ENCODE measurements at regions not wholly inside any gene's neighbourhood (a gene's known extent, or its start where the extent isn't known, plus 50 kb on each side); places are given as distances from the start of the nearest gene placed in this dataset.

DNA sequence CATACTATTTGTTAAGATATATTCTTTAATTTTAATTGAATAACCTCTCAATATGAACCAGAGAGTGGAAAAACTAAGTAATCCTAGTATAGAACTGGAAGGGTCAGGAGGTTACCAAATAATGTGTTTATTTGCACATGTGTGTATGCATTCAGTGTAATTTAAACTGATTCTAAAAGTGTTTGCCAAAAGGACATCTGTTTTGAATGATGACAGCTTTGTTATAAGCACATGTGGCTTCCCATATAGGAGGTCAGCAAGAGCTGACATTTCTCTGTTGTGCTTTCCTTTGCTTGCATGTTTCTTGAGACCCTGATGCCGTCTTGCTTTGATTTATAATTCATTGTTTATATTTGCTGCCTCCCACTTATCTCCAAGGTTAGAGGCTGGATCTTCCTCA lies 383.4 kb downstream of the BRINP1 start:
- no peak for DNase-seq

DNA sequence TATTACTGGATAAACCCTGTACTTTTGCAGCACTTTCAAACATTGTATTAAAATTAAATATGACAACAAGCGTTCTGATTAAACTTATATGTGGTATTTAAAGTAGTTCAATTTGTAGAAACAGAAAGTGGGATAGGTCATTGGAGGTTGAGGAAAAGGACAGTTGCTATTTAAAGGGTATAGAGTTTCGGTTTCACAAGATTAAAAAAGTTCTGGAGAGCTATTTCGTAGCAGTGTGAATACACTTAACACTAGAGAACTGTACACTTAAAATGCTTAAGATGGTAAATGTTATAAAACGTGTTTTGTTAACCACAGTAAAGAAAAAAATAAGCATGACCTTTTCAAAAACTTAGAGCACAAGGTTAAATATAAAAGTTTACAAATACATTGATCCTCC lies 382.1 kb downstream of the BRINP1 start:
- no peak for DNase-seq

DNA sequence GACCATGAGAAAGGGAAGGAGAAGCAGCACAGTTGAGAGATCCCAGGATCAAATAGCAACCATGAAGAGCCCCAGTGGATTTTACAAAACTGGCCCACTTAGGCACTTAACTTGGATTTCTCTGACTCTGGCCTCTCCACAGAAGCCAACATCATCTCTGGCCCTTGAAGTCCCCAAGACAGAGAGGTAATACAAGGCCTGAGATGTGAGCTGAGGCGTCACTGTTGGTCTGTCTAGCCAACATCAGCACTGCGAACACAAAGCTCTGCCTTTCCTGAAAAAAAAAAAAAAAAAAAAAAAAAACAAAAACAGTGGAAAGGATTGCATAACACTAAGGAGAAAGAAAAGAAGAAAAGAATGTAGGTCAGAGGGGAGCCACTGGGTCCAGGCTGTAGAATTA lies 378.3 kb downstream of the BRINP1 start:
- DNase-seq = no peak

DNA sequence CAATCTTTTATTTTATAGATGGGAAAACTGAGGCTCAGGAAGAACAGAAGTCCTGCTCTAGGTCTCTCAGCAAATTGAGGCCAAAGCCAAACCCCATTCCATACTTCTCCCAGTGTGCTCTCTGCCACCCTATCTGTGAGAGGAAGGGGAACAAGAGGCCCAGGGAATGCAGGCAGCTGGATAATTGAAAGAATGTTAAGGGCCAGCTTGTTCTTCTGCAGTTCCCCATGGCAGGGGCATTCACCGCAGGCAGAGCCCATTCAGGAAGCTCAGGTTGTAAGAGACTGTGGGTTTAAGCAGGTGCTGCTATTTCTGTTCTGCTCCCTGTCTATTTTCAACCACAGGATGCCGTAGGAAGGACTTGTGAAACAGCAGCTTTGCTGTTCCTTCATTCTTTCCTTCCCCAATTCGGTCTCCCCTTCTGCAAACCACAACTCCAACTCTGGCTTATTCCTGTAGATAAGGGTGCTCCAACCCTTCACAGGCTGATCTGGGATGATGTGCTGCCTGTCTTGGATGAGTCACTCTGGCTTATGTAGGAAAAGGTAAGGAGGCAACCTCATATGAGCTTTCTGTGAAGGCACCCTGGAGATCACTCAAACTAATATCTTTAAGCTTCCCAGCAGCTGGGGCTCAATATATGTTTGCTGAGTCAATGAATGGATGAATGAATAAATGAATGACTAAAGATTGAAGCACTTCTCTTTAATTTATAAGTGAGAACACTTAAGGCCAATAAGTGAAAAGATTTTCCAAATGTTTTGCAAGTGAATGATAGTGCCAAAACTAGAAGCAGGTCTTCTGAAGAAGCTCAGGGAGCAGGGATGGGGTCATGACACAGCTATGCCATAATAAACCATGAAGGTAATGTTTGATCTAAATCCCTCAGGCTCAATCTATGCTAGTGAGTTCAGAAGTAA lies 377.6 kb downstream of the BRINP1 start:
- DNase-seq = no peak

DNA sequence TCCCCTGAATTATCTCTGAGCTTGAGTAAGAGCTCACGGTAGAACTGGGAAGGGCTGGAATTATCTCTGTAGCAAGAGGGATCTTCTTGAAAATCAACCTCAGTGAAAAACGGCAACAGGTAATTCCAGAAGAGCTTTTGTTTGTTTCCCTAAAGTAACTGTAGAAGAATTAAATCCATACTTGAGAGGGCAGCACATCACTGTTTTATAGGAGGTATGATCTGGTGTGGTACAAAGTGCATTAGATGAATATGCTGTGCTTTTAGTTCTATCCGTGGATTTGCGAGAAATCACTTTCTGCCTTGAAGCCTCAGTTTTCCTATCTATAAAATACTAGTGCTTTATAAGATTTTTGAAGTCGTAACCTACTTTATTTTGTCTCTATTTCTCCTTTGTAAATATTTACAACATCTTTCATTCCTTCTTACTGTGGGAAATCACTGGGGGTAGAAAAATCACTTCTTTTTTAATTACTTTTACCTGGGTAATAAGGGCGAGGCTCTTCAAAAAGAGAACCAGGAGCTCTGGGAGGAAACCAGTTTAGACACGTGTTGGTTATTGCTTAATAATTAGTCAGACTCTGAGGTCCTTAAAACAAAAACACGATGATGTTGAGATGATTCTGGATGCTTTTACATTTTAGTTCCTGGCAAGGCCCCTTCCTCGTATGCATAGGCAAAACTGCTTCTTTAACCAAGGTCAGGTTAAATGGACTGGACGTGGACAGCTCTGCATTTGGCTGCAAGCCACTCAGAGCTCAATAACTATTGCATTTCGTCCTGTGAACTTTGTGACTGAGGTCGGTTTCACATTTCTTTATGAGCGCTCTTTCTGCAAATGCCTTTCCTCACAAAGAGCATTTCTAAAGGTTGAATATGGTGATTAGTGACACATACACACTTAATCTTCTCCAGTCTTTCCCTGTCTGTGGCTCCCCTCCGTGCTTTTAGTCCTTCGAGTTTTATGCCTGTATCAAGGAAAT lies 376.1 kb downstream of the BRINP1 start:
- DNase-seq = no peak

DNA sequence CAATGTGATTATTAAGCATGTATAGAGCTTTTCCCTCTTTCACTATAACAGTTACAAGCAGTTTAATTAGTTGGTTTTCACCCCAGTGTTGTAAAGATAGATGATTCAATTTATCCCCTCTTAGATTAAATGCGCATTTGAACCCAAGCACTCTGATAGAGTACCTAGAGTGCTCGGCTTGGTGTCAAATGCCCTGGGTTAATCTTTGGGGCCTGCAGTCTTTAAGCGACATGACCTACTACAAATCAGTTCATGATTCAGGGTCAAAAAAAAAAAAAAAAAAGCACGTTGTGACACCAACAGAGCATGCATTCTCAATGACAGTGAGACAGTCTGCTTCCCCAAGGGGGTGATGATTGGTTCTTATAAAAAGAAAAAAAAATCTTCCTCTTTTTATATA lies 375.3 kb downstream of the BRINP1 start:
- no peak for DNase-seq

DNA sequence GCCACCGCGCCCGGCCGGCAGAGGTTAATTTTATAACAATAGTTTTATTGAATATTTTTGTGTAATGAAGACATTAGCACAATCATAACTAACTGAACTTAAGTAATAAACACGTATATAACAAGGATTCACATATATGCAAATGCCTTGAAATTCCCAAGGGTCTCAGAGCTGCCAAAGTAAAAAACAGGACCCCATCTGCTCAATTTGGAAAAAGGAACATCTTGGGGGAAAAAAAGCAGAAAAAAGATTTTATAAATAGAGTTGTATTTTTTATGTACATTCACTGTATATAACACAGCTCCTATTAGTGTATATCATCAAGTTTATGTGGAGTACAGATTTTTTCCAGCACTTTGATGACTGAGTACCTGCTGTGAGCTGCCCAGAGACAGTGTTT lies 366.7 kb downstream of the BRINP1 start:
- DNase-seq = no peak

DNA sequence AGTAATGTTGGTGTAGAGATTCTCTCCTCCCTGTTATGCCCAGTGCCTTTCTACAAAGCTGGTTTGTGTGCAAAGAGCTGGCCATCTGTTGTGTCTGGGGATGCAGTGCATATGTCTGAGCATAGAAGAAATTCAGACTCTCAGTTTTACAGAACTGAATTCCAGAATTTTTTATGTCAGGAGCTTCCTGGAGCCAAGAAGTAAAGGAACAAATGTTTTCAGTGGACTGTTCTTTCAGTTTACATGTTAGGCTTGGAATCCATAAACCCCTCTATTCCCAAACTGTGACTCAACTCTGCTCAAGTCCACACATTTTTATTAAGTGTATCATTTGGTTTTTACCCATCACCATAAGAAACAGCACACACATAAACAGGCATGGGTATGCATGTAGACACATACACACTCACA lies 366.0 kb downstream of the BRINP1 start:
- no peak for DNase-seq

DNA sequence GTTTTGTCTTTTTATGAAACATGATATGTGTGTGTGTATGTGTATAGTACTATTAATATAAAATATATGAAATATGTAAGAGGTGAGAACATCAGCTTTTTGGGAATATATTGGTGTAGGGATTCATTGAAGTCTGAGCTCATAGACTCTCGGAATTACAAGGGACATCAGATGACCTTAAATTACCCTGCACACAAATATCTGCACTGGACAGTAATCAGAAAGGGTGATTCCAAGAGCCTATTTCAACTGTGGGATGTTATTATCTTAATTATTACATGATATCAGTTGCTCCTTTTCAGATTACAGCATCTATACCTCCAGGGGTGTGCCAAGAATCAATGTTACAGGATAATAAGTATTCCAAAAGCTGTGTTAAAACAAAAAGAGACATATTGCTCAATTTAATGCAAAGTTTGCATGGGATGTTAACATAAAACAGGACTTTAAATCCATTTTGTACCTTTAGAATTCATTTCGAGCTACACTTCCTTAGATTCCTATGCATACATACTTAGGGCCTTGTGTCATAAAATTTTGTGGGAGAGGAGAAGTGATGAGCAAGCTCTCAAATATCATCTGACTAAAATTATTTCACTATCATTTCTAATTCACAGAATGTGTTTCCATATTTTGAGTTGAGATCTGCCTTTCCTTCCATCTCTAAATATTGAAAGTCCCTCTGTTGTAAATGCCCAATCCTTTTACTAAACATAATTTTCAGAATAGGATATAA lies 365.2 kb downstream of the BRINP1 start:
- no peak for DNase-seq

DNA sequence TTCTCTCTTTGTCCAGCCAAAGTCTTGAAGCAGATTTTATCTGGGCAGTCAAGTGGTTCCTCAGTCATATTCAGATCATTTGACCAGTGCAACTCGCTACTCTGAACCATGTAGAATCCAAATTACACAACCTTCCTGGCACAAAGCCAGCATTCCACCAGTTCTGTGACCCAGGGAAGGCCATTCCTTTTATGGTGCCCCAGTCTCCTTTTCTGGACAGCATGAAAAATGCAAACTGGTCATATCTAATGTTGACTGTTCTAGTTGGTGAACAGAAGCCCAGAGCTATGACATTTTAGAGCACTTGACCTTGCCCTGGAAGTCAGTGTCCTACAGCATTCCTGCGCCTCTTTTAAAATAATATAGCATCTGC lies 364.6 kb downstream of the BRINP1 start:
- DNase-seq = no peak

DNA sequence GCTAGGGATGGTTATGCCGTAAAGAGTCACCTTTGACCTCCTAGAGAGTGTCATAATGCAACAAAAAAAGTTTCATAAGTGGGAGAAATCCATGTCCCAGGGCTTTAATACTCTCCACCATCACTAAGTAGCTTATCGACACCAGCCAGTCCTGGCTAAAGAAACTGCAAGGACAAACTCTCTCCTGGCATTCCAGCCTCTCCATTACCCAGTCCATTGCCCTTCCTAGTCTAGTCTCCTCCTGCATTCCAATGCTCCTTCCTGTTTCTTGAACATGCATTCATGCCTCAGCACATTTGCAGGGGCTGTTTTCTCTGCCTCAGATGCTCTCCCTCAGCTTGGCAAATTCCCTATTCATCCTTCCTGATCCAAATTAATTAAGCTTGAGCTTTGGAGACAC lies 364.1 kb downstream of the BRINP1 start:
- no peak for DNase-seq

DNA sequence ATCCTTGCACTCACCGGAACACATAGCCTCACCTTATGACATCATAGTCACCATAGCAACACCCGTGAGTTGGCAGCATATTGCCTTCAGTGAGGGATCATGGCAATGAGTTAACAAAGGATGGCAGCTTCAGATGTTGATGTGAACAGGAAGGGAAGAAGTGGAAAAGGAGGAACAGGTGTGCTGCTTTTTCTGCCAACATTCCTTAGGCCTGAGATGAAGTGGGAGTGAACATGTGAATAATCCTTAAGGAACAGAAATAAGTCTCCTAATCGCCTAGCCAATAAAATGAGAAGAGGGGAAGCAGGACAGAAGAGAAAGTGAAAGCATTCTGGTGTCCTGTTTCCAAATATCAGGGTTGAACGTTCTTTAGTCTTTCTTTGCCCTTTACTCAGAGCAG lies 360.0 kb downstream of the BRINP1 start:
- DNase-seq = no peak

DNA sequence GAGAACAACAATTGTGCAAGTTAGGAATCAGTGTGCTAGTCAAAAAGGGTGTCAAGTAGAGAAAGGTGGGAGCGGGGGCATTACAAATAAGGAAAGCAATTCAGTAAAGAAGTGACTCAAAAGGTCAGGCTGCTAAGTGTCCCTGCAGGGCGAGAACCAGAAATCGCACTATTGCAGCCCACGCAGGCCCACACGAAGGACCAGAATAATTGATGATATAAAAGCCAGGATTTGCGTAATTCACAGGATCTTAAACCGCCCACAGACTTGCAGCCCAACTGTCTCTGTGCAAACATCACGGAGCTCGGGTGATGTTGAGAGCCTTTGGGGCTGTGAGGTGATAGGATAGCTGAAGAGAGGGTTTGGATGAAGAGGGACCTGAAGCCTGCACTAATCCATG lies 349.0 kb downstream of the BRINP1 start:
- DNase-seq = no peak

DNA sequence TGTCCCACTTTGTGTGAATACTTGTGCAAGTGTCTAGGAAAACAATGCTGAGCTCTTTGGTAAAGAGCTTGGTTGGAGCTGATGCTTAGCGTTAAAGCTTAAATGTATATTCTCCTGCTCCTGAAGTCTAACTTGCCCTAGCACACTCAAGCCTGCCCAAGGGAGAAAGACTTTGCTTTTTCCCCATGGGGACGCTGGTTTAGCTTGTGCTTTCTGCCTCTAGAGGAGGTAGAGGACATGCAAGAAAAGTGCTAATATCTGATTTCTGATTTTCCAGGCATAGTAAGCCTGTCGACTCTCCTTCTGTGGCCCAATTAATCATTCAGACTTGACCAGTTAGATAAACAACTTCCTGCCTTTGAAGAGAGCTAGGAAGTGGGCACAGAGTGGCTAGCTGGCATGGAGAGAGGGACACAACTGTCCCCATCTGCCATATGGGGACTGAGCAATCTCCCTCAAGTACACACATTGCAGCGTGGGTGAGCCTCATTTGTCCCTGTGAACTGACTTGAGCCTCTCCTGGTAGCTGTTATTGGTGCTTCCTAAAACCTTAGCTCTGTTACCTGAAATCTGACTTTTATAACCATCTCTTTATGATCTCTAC lies 348.4 kb downstream of the BRINP1 start:
- DNase-seq = no peak

DNA sequence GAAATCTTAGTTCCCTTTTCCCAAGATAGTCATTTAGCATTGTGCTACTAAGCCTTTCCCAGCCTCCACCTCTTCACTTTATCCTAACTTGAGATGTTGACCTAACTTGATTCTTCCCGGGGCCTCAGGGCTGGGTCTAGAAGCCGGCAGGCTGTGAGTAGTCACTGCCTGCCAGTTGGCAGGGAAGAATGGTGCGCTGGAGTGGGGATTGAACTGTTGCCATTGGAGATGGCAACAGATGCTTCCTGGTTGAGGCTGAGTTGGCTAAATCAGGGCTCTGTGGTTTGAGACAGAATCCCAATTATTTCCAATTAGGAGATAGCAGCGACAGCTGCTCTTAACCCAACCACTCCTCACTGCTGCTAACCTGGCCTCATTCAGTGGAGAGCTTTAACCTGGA lies 343.1 kb downstream of the BRINP1 start:
- DNase-seq = no peak

DNA sequence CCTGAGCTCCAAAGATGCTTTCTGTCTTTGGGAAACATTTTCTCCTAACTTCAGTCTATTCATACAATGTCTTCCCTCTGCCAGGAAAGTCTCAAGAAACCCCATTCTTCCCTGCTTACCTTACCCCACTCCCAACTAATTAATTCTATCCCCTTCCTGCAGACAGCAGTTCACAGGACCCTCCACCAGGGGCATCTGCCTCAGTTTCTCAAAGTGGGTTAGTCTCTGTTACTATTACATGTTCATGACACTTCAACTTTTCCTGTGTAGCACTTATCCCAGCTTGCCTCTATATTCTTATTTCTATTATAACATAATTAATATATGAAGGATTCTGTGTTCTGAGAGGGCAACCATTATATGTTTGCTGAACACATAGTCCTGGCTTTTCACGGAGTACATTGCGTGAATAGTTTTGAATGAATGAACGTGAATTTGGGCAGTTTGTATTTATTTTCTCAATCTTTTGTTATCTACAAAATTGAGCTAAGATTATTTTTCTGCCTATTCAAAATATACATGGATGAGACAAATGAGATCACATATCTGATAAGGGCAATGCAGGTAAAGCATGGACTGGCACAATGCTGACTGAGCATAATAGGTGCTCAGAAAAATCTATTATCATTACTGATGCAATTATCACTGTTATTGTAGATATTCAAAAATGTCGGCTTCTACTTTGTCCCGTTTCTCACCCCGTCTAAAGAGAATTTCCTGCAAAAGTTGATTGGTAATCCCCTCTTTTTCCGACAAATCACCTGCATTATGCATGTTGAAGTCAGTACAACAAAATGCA lies 341.1 kb downstream of the BRINP1 start:
- DNase-seq = no peak

DNA sequence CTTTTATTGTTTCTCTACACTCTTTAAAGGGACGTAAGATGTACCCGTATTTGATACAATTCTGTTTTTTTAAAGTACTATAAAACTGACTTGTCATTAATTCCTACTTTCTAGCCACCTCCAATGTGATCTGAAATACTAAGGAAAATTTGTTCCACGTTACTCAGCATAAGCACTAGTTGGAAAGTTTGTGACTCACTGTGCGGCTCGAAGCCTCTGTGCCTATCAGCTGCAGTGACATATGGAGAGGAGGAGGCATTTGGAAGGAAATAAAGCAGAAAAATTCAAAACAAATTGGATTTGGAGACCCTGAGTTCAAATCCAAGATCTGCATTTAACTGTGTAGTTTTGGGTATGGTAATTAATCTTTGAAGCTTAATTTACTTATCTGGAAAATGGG lies 339.3 kb downstream of the BRINP1 start:
- DNase-seq = no peak

DNA sequence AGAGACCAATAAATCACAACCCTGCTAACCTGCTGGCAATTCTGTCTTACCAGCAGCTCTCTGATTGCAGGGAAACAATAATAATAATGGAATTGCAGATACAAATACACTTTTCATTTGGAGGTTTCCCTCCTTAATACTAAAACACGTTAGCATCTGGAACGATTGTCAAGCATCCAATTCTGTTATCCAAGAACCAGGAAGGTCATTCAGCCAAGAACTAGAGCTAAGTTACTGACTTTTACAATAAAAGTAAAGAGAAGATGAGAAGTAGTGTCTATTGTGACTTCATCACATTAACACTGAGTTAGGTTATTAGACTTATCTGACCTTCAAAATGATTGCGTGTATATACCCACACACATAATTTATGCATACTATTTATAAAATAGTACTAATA lies 335.6 kb downstream of the BRINP1 start:
- no peak for DNase-seq

DNA sequence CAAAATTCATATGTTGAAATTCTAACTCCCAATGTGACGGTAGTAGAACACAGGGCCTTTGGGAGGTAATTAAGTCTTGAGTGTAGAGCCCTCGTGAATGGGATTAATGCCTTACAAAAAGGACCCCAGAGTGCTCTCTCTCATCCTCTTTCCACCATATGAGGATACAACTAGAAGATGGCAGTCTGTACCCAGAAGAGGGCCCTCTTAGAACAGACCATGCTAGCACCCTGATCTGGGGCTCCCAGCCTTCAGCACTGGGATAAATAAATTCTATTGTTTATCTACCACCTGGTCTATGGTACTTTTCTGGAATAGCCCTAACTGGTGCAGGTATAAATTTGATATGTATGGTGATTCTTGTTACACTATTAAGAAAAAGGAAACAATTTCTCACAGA lies 332.3 kb downstream of the BRINP1 start:
- DNase-seq = no peak

DNA sequence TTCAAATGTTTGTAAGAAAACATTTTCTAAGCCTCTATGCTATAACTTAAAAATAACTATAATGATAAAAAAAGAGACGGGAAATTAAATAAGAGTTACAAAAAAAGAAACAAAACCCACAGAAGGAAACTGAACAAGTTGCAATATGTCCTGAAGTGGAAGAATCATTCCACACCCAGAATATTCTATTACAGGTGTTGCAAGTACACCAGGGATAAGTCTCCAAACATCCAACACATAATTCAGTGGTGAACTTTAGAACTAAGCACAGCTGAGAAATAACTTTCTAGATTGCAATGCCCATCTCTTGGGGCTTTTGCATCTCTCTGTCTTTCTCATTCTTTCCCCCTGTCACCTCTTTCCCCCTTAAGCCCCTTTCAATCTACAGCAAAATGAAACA lies 325.2 kb downstream of the BRINP1 start:
- no peak for DNase-seq

DNA sequence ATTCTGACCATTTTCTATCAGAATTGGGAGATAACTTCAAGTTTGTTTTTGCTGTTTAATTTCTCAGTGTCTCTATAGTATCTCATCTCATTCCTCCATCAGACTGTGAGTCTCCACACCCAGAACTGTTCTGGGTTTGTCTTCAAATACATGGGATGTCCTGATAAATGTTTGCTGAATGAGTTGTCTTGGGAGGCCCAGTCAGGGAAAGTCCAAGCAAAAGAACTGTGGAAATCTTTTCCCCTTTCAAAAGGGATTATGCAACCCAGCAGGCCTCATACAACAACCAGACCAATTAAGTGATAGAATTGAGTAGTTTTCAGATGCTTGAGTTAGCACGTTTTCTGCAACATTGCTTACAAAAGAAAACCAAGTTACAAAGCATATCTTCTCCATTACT lies 324.4 kb downstream of the BRINP1 start:
- DNase-seq = no peak

Data from stimulated activated CD4-positive, alpha-beta T cell treated with anti-CD3 and anti-CD28 coated beads, Interleukin-1b, Interleukin-23, amount 100 ng/mL, for 48 hours (primary cell).